HepG2 (cell line): ENCODE measurements at regions not wholly inside any gene's neighbourhood (a gene's known extent, or its start where the extent isn't known, plus 50 kb on each side); places are given as distances from the start of the nearest gene placed in this dataset.

Experiments
- ATAC-seq: fragments of 200-7000 bp; cut with Tn5 transposase; 3 replicates; pipeline ENCODE4 v1.9.1; 2020; ENCODE audit warnings: mild to moderate bottlenecking, moderate library complexity
- BruUV-seq: library from RNA; stranded (reverse); fragments of 400-500 nt; replicated peaks from 2 replicates; lab custom pipeline; 2021; lab: Mats Ljungman, UMichigan
- CTCF ChIA-PET: fragments of 300-600 bp; formaldehyde crosslinking; extraction: SDS; loops from one replicate; lab custom pipeline; 2021; ENCODE audit warnings: low total read pairs, inconsistent platforms, low intra/inter-chr PET ratio; lab: Yijun Ruan, JAX
- POLR2A ChIA-PET: fragments of 350-600 bp; sonication (Branson Sonifier 250); formaldehyde crosslinking; loops from one replicate; lab custom pipeline; 2020; ENCODE audit warnings: antibody characterized with exemption, inconsistent platforms; lab: Yijun Ruan, JAX
- DNase-seq: peaks from one replicate; pipeline ENCODE4 v3.0.0-alpha.2; 2015; ENCODE audit warnings: low spot score
- FAIRE-seq: peaks from 3 replicates; lab custom pipeline; 2011; peaks lifted over from hg19 to GRCh38; lab: Jason Lieb, UNC
- H2AFZ ChIP-seq: one replicate; pipeline ENCODE4 v1.6.1; 2011; ENCODE audit warnings: low read length, inconsistent platforms
- H3K27ac ChIP-seq: fragments of 300-600 bp; 3 replicates; pipeline ENCODE4 v1.8.0; 2011; ENCODE audit warnings: mixed run types, mild to moderate bottlenecking, mixed read lengths, low read length, inconsistent platforms; ENCODE audit not compliant: insufficient read depth; ENCODE audit errors: extremely low read length
- H3K27me3 ChIP-seq, 2 experiments: fragments of 200-600 bp in 1 of 2; 2 replicates in 1 of 2; 3 replicates in 1 of 2; pipeline versions ENCODE4 v1.6.0 to v1.8.0; 2011; ENCODE audit warnings: low read length in 2 of 2, mild to moderate bottlenecking in 2 of 2, moderate library complexity in 2 of 2, inconsistent platforms in 1 of 2; ENCODE audit not compliant: insufficient read depth in 2 of 2, control insufficient read depth in 1 of 2
- H3K36me3 ChIP-seq, 2 experiments: fragments of 200-600 bp in 1 of 2; replicated peaks in 1 of 2; 2 replicates in 1 of 2; 3 replicates in 1 of 2; pipeline versions ENCODE4 v1.5.1 to v1.8.0; 2011; ENCODE audit warnings: low read length in 2 of 2, inconsistent platforms in 1 of 2; ENCODE audit not compliant: insufficient read depth in 2 of 2, control insufficient read depth in 1 of 2
- H3K4me1 ChIP-seq: 2 replicates; pipeline ENCODE4 v1.5.1; 2012; ENCODE audit warnings: low read length, inconsistent platforms; ENCODE audit not compliant: insufficient read depth
- H3K4me2 ChIP-seq: 2 replicates; pipeline ENCODE4 v1.6.0; 2011; ENCODE audit warnings: low read depth, low read length, inconsistent platforms
- H3K4me3 ChIP-seq, 3 experiments: fragments of 200-600 bp in 1 of 3; sonication (generic), shearing (Covaris generic) in 1 of 3; replicated peaks in 1 of 3; 2 replicates each; pipeline ENCODE4 v1.5.1; 2011 to 2016; ENCODE audit warnings: low read length in 3 of 3, inconsistent platforms in 2 of 3, low read depth in 2 of 3, mild to moderate bottlenecking in 2 of 3, control low read depth in 1 of 3, mixed read lengths in 1 of 3; ENCODE audit not compliant: insufficient read depth in 1 of 3
- H3K79me2 ChIP-seq: one replicate; pipeline ENCODE4 v1.6.1; 2011; ENCODE audit warnings: low read length, inconsistent platforms; ENCODE audit not compliant: insufficient read depth
- H3K9ac ChIP-seq: 2 replicates; pipeline ENCODE4 v1.6.0; 2011; ENCODE audit warnings: mild to moderate bottlenecking, low read depth, low read length, inconsistent platforms; ENCODE audit not compliant: insufficient read depth
- H3K9me3 ChIP-seq: 2 replicates; pipeline ENCODE4 v1.5.1; 2012; ENCODE audit warnings: mild to moderate bottlenecking, low read length
- H4K20me1 ChIP-seq: 2 replicates; pipeline ENCODE4 v1.6.0; 2011; ENCODE audit warnings: inconsistent platforms, mild to moderate bottlenecking, low read length, moderate library complexity; ENCODE audit not compliant: insufficient read depth
- CBX1 ChIP-seq: IDR thresholded peaks from one replicate; pipeline ENCODE4 v1.6.1; 2016; ENCODE audit warnings: antibody characterized with exemption, low read depth
- CEBPG ChIP-seq: IDR thresholded peaks from 2 replicates; pipeline ENCODE4 v1.6.1; 2016
- DMAP1 ChIP-seq: IDR thresholded peaks from 2 replicates; pipeline ENCODE4 v1.6.1; 2016
- MAF1 ChIP-seq: sonication (generic); formaldehyde crosslinking; IDR thresholded peaks from 2 replicates; pipeline ENCODE4 v1.5.0; 2020; ENCODE audit warnings: missing genetic modification reagents, borderline replicate concordance
- MBNL3 ChIP-seq: fragments of 250-450 bp; sonication (Bioruptor Pico); conservative IDR thresholded peaks from 2 replicates; pipeline ENCODE4 v1.8.0; 2022; ENCODE audit warnings: mild to moderate bottlenecking, inconsistent platforms
- MLLT10 ChIP-seq: sonication (generic); formaldehyde crosslinking; IDR thresholded peaks from 2 replicates; pipeline ENCODE4 v1.4.0; 2020; ENCODE audit warnings: missing genetic modification reagents
- NFYC ChIP-seq: IDR thresholded peaks from 2 replicates; pipeline ENCODE4 v1.6.1; 2016; ENCODE audit warnings: missing genetic modification reagents, missing compliant biosample characterization
- NR2C2 ChIP-seq: sonication (generic); formaldehyde crosslinking; IDR thresholded peaks from 2 replicates; pipeline ENCODE4 v1.4.0; 2020; ENCODE audit warnings: missing genetic modification reagents, mild to moderate bottlenecking, moderate library complexity, borderline replicate concordance
- POLR2AphosphoS5 ChIP-seq: IDR thresholded peaks from 2 replicates; pipeline ENCODE4 v1.6.1; 2012; ENCODE audit warnings: low read depth, low read length
- RBM39 ChIP-seq: fragments of 200-400 bp; formaldehyde crosslinking; IDR thresholded peaks from one replicate; pipeline ENCODE4 v1.6.1; 2018; ENCODE audit warnings: antibody characterized with exemption, mild to moderate bottlenecking, low read depth, low read length; ENCODE audit not compliant: poor library complexity, severe bottlenecking
- SNRNP70 ChIP-seq: fragments of 200-400 bp; formaldehyde crosslinking; IDR thresholded peaks from 2 replicates; pipeline ENCODE4 v1.6.1; 2017; ENCODE audit warnings: mild to moderate bottlenecking, low read depth, low read length, moderate library complexity
- ZBTB1 ChIP-seq: sonication (generic); formaldehyde crosslinking; IDR thresholded peaks from 2 replicates; pipeline ENCODE4 v1.4.0; 2020; ENCODE audit warnings: missing genetic modification reagents, borderline replicate concordance
- ZFX ChIP-seq: sonication (generic); formaldehyde crosslinking; IDR thresholded peaks from 2 replicates; pipeline ENCODE4 v1.4.0; 2020; ENCODE audit warnings: mild to moderate bottlenecking, low read depth, missing genetic modification reagents, moderate library complexity
- ZNF724P ChIP-seq: sonication (generic); formaldehyde crosslinking; IDR thresholded peaks from 2 replicates; pipeline ENCODE4 v1.8.0; 2022; ENCODE audit warnings: missing genetic modification reagents, borderline replicate concordance
- WGBS: methylation state at CpG from one replicate; pipeline ENCODE4 v1.1.6; 2017; ENCODE audit warnings: low lambda C conversion rate; 5-methylcytosine and 5-hydroxymethylcytosine counted together
- in situ Hi-C: cut with HindIII; loops from 2 replicates; pipeline ENCODE4 v1.10.0; 2017; ENCODE audit warnings: low pct_unique_long_range_greater_than_20kb; ENCODE audit not compliant: extremely low pct_ligation_motif_present
- intact Hi-C: fragments of 100-400 bp; cut with micrococcal nuclease; formaldehyde crosslinking; loops from one replicate; pipeline ENCODE4 v1.10.0; 2022; ENCODE audit not compliant: unreplicated experiment
- TF ChIP-seq, protein P1 (sequence below), 2 experiments: fragments of 450-650 bp in 1 of 2; sonication (generic) in 1 of 2; formaldehyde crosslinking in 1 of 2; IDR thresholded peaks; 2 replicates each; pipeline versions ENCODE4 v1.6.1 to v1.8.0; 2016 to 2022; ENCODE audit warnings: antibody characterized with exemption in 1 of 2, mild to moderate bottlenecking in 1 of 2, missing genetic modification reagents in 1 of 2
- TF ChIP-seq, protein P2 (sequence below): sonication (generic); formaldehyde crosslinking; IDR thresholded peaks from 2 replicates; pipeline ENCODE4 v1.4.0; 2020; ENCODE audit warnings: missing genetic modification reagents, mild to moderate bottlenecking, borderline replicate concordance

DNA sequence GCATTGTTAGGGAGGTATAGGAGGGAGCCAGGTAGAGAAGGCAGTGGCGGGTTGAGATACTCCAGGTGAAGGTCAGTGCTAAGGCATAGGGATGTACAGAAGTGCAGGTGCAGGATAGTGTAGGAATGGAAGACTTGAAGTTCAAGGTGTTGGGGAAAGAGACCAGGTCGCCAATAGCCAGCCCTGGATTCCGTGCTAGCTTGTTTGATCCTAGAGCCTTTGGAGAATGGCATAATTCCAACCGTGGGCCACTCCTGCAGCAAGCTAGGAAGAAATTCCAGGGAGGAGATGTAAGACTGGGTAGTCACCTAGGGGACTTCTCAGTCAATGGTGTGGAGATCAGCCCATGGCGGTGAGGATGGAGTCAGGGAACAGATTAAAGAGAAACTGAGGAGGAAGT, 272.7 kb downstream of the RPS24 start:
- in situ Hi-C loops (no loop called here), intact Hi-C loops (loop anchor here (10.0 kb wide), 2 partner anchors 262 to 278 kb away; no protein-coding TSS in a partner anchor)
- ATAC-seq (no peak), FAIRE-seq (no peak), DNase-seq (no peak)
- H2AFZ ChIP-seq: no peak overlapping the region
- no peaks in the 10 kb centered on the region for H3K36me3 ChIP-seq
- POLR2A ChIA-PET: no interaction called here
- no peak overlapping the region for H3K9ac ChIP-seq
- H3K9me3 ChIP-seq: no peaks in the 10 kb centered on the region
- H3K4me1 ChIP-seq: peaks cover 16% of the 10 kb centered on the region
- no peak overlapping the region for H3K27ac ChIP-seq
- H4K20me1 ChIP-seq: no peaks in the 10 kb centered on the region
- H3K27me3 ChIP-seq: no peaks in the 10 kb centered on the region; a peak in 2 of 5 replicates
- BruUV-seq: no TSS peak
- no peak overlapping the region for H3K4me2 ChIP-seq
- CTCF ChIA-PET: no interaction called here
- no peaks in the 10 kb centered on the region for H3K79me2 ChIP-seq
- no peak overlapping the region for H3K4me3 ChIP-seq
- WGBS: 27% methylated on average over 5 of the region's 5 CpGs
- no peak for TF ChIP-seq NR2C2 (CRISPR knock-in tag)
- TF ChIP-seq DMAP1 (CRISPR knock-in tag): no peak
- TF ChIP-seq MBNL3 (CRISPR knock-in tag): no peak
- TF ChIP-seq MAF1 (CRISPR knock-in tag): no peak
- TF ChIP-seq SNRNP70: no peak
- no peak for TF ChIP-seq RBM39
- TF ChIP-seq ZBTB1 (CRISPR knock-in tag): no peak
- TF ChIP-seq NFYC: no peak
- TF ChIP-seq CEBPG (CRISPR knock-in tag): no peak
- no peak for TF ChIP-seq MLLT10 (CRISPR knock-in tag)
- TF ChIP-seq, protein P1, sequence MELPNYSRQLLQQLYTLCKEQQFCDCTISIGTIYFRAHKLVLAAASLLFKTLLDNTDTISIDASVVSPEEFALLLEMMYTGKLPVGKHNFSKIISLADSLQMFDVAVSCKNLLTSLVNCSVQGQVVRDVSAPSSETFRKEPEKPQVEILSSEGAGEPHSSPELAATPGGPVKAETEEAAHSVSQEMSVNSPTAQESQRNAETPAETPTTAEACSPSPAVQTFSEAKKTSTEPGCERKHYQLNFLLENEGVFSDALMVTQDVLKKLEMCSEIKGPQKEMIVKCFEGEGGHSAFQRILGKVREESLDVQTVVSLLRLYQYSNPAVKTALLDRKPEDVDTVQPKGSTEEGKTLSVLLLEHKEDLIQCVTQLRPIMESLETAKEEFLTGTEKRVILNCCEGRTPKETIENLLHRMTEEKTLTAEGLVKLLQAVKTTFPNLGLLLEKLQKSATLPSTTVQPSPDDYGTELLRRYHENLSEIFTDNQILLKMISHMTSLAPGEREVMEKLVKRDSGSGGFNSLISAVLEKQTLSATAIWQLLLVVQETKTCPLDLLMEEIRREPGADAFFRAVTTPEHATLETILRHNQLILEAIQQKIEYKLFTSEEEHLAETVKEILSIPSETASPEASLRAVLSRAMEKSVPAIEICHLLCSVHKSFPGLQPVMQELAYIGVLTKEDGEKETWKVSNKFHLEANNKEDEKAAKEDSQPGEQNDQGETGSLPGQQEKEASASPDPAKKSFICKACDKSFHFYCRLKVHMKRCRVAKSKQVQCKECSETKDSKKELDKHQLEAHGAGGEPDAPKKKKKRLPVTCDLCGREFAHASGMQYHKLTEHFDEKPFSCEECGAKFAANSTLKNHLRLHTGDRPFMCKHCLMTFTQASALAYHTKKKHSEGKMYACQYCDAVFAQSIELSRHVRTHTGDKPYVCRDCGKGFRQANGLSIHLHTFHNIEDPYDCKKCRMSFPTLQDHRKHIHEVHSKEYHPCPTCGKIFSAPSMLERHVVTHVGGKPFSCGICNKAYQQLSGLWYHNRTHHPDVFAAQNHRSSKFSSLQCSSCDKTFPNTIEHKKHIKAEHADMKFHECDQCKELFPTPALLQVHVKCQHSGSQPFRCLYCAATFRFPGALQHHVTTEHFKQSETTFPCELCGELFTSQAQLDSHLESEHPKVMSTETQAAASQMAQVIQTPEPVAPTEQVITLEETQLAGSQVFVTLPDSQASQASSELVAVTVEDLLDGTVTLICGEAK (IDR thresholded peaks at IDR 0.05): no peak
- TF ChIP-seq, protein P1 (CRISPR knock-in tag; IDR thresholded peaks at IDR 0.05): no peak
- no peak for TF ChIP-seq ZFX (CRISPR knock-in tag)
- TF ChIP-seq, protein P2, sequence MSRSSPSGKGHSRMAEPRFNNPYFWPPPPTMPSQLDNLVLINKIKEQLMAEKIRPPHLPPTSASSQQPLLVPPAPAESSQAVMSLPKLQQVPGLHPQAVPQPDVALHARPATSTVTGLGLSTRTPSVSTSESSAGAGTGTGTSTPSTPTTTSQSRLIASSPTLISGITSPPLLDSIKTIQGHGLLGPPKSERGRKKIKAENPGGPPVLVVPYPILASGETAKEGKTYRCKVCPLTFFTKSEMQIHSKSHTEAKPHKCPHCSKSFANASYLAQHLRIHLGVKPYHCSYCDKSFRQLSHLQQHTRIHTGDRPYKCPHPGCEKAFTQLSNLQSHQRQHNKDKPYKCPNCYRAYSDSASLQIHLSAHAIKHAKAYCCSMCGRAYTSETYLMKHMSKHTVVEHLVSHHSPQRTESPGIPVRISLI (CRISPR knock-in tag): no peak
- TF ChIP-seq POLR2AphosphoS5: no peak
- no peak for TF ChIP-seq CBX1
- no peak for TF ChIP-seq ZNF724P (CRISPR knock-in tag)
